ENCODE measurements at regions not wholly inside any gene's neighbourhood (a gene's known extent, or its start where the extent isn't known, plus 50 kb on each side); places are given as distances from the start of the nearest gene placed in this dataset.
A peak's percentile ranks its signal among the peaks of the same experiment; 100 is the strongest.

DNA sequence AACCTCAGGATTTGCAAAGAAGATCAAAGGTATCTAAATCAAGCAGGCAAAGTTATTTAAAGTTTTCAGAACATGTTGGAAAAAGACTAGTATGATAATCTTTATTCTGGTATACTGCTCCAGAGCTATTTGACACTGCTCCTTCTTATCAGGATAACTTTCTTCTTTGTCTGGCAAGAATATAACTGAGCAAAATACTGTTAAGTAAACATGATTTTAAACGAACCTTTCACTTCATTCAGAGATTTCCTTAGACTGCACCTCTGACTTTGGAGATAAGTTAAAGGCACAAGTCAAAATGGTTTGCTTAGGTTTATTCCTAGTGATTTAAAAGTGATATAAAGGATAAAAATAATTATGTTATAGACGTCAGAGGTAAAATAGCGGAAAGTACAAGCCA, 103.9 kb upstream of the CCDC190 start:
- DNase-seq = no peak

DNA sequence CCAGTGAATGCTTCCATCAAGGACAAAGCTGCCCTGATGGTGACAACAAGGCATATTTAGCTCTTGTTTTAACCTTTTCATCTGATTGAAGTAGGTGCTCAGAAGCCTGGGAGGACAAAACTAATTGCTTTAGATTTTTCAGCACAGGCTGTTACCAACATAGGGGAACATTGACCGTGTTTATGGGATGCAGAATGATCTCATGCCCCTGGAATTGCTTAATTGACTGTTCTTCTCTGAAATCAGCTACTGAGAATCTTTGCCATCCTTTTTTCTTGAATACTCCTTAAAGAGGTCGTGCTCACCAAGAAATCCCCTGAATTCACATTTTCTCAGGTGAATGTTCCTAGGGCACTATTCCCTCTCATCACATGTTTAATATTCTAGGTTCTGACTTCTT, 95.9 kb upstream of the CCDC190 start:
- DNase-seq = no peak

DNA sequence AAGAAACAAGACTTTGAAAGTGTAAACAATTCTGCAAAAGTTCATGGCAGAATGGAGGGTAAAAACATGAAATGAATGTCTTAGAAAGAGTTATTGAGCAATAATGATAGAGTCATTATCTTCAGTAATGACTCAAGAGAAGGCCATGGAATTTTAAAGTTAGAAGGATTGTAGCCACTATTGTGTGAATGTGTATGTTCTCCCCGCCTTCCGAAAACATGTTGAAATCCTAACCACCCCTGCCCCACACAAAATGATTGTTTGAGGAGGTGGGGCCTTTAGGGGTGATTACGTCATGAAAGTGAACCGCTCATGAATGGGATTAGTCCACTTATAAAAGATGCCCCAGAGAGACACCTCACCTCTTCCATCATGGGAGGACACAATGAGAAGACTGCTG, 93.8 kb upstream of the CCDC190 start:
- no peak for DNase-seq

DNA sequence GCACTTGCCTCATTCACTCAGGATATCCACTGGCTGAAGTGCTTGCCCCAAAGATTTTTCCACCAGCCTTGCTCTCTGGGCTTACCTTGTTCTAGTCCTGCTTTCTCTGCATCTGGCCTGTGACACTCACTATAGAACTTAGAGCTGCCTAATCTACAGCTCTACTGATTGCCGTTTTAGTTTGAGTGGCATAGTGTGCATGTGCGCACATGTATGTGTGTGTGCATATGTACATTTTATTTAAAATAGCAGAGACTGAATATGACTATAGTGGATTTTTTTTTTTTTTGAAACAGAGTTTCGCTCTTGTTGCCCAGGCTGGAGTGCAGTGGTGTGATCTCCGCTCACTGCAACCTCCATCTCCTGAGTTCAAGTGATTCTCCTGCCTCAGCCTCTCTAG, 92.0 kb upstream of the CCDC190 start:
- no peak for DNase-seq

DNA sequence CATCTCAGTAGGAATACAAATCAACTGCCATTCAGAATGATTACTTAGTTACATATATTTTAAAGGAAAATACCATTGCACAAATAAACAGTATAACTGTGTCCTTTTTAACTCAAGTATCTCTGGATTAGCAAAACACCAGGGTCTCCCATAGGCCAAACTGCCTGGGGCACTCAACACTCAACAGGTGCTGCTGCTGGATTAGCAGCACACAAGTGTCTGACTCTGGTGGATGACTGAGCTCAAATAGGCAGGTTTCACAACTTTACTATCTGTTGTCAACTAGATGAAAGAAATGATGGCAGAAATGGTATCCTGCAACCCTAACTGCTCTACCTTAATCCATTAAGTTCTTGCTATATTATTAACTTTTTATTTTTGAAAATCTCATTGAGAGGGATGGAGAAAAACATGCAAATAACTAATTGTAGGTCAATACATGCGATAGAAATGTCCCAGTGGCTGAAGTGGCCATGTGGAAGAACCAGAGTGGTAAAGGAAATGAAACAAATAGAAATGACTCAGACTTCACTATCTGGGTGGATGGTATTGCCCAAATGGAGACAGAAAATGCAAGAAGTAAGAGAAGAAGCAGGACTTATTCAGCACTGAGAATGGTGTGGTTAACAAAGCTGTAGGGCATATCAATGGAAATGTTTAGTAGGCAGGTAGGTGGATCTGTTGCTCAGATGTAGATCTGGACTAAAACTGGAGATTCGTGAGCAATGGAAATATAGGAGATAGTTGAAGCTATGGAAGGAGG, 90.8 kb upstream of the CCDC190 start:
- no peak for DNase-seq

DNA sequence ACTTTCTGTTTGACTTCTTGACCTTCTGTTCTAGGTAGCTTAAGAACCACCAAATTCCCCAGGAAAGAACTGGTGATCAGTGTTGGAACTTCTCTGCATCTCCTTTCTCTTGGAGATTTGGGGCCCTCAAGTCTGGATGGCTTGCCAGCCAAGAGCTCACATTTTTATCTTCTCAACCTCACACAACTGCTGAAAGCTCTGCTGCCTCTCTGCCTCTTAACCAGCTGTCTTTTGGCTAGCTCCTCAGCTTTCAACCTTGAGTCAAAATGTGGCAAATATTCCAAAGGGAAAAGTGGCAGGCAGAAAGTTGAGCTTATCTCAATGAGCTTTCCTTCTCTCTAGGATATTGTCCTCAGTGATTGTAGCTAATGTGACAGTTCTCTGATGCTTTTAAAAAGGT, 89.2 kb upstream of the CCDC190 start:
- no peak for DNase-seq

DNA sequence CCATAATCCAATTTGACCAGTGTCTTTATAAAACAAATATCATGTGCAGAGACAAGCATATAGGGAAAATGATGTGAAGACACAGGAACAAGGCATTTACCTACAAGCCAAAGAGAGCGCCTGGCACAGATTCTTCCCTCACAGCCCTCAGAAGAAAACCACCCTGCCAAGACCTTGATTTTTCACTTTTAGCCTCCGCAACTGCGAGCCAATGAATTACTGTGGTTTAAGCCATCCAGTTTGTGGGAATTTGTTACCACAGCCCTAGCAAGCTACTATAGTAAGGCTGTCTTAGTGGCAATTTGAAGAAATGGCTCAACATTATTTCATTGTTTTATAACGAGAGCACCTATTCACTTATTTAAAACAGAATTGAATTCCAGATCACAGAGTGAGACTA, 85.7 kb upstream of the CCDC190 start:
- no peak for DNase-seq

DNA sequence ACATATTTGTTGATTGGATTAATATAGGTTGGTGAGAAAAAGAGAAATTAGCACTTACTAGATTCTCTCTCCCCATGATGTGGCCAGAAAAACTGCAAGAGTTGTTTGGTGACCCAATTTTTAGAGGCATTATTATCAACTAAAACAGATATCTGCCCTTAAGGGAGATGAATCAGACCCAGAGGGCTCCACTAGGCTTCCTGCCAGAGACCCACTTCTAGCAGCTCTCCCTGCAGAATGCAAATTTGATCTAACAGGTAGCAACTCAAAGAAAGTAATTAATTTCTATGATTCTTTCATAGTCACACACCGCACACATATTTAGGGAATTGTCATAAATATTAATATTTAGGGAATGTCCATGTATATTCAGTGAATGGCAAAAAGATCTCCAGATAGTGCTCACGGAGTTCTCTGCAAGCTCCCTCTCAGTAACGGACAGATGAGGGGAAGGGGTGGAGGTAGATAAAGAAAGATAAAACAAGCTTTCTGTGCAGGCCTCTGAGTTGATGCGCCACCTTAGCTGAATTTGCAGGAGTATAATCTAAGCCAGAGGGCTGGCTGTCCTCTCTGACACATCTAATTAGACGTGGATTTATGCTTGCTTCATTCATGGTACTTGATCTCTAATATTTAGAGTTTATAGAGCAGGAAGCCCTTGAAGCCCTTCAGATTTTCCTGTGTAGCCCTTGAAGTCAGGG, 84.1 kb upstream of the CCDC190 start:
- DNase-seq = no peak

DNA sequence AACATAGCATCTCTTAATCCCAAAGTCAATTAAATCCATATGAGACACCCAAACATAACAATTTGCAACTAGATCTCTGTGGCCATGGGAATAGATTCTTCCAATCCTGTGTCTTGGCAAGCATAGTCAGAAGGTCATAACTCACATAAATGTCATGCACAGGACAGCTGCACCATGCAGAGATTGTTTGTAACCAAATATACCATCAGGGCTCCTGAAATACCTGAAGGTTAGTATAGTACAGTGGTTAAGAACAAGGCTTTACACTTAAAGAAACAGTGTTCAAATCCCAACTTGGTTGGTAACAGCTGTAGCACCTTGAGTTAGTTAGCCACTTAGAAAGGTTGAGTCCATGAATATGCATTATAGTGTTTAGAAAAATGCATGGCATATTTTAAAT, 82.6 kb upstream of the CCDC190 start:
- DNase-seq = no peak

DNA sequence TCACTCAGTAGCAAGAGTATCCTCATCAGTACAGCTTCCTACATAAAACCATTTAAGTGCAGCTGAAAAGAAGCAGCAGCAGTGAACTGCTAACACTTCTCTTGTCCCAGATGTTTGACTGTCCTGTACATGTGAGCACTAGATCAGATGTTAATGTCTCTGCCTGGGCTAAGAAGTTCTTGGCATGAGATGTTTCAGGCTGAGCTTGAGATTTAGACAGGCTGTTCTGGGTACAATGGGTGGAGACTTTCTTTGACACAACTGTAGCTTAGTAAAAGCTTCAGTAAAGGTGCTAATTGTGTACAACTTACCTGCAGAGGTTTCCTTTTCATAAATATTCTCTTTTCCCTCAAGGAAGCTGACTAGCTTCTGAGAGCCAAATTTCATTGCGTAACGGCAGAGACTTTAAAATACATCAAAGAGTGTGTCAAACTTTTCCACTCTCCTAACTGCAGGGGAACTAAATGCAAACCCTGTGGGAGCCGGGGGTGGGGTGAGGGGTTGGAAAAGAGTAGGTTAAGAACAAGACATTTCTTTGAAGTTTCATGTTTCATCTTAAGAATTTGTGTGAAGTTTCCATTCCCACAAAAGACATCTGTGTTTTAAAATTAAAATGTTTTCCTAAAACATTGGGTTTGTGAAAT, 82.1 kb upstream of the CCDC190 start:
- no peak for DNase-seq

DNA sequence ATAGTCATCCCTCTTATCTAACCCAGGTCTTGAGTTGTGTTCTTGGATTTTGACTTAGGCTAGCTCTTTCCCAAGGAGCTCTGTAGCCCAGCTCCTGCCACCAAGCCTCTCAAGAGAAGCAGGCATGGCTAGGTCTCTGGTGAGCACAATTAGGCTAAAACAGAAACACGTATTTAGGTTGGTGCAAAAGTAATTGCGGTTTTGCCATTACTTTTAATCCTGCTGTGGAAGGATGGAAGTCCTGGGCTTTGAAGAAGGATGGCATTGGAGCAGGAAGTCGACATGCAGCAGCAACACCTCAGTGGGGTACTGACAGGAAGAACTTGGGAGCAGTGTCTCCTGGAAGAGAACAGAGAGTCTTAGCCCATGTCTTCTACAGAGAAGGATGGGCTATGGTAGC, 80.0 kb upstream of the CCDC190 start:
- no peak for DNase-seq

DNA sequence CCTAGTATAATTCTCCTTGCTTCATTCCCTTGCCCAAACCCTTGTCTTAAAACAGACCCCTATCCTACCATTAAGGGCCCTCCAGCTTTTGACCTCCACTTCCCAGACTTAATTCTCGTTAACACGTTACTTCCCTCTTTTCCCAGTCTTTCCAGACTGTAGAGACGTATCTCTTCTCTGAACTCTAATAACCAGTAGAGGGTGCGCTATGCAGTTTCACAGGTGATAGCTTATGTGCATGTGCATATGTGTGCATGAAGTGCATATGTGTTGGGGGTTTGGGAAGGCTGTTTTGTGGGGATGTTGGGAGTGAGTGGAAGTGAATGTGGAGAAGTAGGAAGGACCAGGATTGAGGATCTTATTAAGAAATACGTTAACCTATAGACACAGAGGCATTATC, 78.1 kb upstream of the CCDC190 start:
- no peak for DNase-seq

DNA sequence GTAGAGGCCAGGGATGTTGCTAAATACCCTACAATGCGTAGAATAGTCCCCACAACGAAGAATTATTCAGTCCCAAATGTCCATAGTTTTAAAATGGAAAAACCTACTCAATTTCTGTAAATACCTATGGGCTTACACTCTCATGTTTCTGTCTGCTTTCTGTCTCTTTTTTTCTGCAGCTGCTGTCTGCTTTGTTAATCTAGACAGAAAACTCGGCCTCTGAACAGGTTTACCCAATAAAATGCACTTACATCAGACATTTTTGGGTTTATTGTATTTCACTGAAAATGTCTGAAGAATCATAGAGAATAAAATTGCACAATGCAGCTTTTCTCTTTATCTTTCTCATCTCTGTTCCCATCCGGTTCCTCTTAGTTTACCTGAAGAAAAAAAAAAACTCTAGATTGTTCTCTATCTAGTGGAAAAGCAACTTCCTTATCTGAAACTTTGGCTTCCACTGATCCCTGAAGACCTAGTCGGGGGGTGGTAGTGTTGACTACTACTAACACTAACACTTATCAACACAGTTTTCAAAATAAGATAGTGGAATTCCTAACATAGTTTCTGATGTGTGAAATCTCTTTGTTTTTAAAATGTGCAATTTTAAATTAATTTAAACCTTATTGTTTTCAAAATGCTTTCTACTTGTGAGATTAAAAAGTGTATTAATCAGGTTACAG, 76.9 kb upstream of the CCDC190 start:
- no peak for DNase-seq

DNA sequence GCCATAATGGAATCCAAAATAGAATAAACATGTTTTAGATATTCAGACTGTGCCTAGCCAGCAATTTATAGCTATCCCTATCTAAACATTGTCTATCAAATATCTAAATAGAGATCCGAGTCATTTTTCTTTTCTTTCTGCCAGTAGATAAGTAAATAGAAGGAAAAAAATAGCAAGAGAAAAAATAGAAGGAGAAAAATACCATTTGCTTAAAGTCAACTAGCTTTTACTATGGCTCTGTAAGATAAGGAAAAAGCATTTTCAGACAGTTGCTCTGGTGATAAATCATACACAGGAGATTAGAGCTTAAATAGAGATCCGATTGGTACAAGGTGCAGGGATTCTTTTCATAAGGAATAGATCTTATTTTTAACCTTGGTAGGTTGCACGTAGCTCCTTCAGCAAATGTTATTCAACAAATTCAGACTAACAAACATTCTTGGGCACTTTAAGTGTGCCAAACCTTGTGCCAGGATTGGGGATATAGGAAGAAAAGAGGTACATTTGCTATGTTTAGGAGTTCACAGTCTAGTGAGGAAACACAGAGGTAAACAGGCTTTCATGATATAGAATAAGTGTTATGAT, 70.1 kb upstream of the CCDC190 start:
- no peak for DNase-seq

DNA sequence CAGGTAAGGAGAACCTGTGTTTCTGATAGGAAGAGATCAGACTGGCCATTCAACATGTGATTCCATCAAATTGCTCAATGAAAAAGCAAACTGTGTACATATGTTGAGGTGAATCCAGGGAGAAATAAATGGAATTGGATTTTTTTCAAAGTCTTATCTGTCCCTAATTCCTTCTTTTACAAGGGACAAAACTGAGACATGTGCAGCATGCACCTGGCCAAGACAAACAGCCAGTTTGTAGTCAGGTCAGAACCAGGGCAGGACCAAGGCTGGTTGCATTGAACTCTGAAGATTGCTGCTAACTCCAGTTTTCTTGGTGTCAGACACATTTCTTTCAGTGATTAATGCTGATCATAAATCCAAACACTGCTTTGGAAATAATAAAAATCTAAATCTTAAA, 69.6 kb upstream of the CCDC190 start:
- DNase-seq = no peak

DNA sequence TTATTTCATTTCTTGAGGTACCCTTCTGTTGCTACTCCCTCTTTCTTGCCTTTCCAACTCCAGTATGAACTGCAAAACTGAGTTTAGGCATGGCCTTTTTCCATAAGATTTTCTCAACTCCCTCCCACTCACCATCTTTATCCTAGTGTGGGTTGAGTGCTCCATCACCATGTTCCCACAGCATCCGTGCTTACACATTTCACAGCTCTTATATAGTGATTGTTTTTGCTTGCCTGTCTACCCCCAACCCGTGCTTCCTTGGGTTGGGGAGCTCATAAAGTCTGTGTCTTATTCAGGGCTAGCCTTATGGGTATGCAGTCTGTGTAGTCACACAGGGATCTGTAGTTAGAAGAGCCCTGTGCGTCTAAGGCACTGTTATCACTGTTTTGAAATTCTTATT, 68.2 kb upstream of the CCDC190 start:
- DNase-seq = no peak

DNA sequence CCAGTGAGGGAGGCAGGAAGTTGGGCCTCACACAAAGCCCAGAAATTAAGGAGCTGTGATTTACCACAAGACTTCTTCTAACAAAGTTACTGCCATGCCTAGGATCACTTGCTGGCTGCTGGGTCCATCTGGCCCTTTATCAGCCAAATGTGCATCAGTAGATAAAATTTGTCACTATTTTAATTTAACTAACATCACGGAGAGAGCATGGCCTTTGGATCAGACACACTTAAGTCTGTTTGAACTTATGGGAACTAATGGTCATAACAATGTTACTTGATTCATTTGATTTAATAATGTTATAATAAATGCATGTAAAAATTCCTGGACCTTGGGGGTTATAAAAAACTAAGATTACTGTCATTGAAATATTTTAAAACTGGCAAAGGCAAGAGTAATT, 67.2 kb upstream of the CCDC190 start:
- no peak for DNase-seq

DNA sequence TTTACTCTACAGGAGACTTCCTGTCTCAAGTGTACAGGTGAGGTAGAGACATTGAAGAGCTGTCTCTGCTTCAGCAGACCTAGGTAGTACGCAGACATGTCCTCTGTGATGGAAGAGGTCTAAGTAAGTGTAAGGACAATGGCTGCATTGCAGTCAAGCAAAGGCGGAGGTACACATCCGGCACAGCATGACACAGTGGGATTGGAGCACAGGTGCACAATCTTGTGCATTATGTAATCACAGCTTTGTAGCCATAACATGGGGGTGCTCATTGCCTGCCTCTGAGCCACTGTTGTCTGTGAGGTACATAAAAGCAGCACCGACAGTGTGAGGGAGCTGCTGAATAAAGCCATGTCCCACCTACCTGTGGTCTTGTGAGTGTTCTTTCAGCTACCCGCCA, 66.4 kb upstream of the CCDC190 start:
- DNase-seq = no peak

DNA sequence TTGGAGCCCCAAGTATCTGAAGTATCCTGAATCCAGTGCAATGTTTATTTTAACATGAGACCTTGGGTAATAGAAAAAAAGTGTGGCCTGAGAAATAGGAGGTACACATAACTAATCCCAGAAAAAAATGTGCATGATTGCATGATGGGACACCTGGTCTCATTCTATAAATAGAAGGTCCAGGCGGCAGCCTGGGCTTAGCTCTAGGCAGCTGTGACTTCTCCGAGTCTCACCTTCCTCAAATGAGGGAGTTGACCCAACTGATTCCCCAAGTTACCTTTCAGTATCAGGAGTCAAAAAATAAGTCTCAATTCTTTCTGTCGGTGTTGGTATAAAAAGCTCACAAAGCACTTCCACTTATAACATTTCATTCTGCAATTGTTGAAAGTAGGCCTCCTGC, 65.9 kb upstream of the CCDC190 start:
- no peak for DNase-seq

DNA sequence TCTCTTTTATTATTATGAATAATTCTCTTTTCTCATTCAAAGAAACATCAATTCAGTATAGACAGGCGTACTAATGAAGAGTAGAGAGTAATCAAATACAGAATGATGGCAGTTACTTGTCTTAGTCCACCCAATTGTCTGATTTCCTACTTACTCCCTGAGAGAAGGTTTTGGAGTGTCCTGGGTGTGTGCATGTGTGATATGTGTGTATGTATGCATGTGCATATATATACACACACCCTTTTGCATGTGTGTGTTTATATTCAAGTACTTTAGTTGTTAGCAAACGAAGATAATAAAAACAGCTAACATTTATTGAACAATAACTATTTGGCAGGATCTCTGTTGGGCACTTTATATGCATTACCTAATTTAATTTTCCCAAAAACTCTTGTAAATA, 63.2 kb upstream of the CCDC190 start:
- no peak for DNase-seq

DNA sequence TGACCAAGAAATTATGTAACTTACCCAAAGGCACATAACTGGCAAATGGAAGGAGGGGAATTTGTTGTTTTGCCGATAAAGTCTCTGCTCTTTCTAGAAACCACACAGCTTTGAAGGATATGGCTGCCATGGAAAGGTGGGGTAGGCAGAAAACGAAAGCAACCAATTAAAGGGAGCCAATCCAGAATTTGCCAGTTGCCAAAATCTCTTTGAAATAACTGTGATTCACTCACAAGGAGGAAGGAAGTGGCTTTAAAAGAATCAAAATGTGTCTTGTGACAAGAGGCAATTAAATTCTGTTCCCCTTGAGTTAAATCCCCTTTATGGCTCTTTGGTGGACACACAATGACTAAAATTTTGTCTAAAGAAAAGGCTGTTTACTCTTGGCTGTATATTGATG, 61.2 kb upstream of the CCDC190 start:
- peak; percentile 13 to 14 for DNase-seq

DNA sequence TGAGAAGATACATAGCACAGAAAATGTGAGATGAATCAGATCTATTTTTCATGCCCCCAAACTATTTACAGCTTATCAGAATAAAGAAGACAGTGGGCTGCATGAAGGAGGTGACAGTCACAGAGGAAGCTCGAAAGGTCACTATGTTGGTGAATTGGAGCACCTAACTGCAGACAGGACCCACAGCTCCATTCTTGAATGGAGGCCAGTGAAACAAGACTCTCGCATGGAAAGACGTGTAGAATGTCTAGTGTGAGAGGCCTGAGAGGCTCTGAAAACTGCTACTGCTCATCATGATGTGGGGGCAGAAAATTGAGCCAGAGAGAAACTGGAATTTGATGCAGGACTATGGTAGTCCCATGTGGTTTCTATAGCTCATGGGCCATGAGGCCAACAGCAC, 60.3 kb upstream of the CCDC190 start:
- DNase-seq = no peak

DNA sequence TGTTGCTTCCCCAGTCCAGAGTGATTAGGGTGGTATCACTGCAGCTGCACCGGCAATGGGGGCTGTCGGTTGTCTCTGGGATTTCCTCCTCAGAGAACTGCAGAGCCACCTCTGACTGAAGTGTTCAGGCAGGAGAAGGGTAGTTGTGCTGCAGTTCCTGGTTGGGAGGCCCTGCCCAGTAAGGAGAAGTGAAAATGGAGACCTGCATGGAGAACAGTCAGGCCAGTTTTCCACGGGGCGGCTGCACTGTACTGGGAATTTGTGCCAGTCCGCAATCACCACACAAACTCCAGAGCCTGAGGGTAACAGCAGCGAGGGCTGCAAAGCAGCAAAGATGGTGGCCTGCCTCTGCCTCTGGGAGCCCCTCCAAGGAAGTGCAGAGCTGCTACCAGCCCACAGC, 58.1 kb upstream of the CCDC190 start:
- DNase-seq = peak in 1 of 2 donors; percentile 8

Measured in inflammatory macrophage treated with lipopolysaccharide for 1 hour (primary cell).